ENCODE measurements at regions not wholly inside any gene's neighbourhood (a gene's known extent, or its start where the extent isn't known, plus 50 kb on each side); places are given as distances from the start of the nearest gene placed in this dataset.
"Not testable (repeated sequence)": the region's sequence is repeated elsewhere in the genome, so short reads cannot be mapped to it uniquely, and the experiment has no call there.

GRCh38 chr10:105733924-105734323 is 1092.8 kb downstream of the SORCS3 start:
- intact Hi-C loops (cut with DNase I): no loop called here
- no peak for DNase-seq

DNA sequence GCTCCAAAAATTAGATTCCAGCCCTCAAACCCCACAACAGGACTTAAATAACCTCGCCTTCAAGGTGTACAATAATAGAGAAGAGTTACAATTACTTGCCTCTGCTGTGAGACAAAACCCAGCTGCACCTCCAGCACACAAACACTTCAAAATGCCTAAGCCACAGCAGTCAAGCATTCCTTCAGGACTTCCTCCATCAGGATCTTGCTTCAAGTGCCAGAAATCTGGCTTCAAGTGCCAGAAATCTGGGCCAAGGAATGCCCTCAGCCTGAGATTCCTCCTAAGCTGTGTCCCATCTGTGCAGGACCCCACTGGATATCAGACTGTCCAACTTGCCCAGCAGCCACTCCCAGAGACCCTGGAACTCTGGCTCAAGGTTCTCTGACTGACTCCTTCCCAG is 1088.3 kb downstream of the SORCS3 start:
- intact Hi-C loops (cut with DNase I): no loop called here
- no peak for DNase-seq

DNA sequence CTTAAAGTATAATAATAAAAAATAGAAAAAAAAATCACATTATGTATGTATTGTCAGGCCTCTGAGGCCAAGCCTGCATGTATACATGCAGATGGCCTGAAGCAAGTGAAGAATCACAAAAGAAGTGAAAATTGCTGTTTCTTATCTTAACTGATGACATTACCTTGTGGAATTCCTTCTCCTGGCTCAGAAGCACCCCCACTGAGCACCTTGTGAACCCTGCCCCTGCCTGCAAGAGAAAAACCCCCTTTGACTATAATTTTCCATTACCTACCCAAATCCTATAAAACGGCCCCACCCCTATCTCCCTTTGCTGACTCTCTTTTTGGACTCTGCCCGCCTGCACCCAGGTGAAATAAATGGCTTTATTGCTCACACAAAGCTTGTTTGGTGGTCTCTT is 1086.5 kb downstream of the SORCS3 start:
- intact Hi-C loops (cut with DNase I): not testable (repeated sequence)

GRCh38 chr10:105727131-105727530 is 1086.0 kb downstream of the SORCS3 start:
- intact Hi-C loops (cut with DNase I): no loop called here
- DNase-seq: no peak

More for the DNA sequence above, 1086.5 kb downstream of the SORCS3 start:
- DNase-seq: not testable (repeated sequence)

DNA sequence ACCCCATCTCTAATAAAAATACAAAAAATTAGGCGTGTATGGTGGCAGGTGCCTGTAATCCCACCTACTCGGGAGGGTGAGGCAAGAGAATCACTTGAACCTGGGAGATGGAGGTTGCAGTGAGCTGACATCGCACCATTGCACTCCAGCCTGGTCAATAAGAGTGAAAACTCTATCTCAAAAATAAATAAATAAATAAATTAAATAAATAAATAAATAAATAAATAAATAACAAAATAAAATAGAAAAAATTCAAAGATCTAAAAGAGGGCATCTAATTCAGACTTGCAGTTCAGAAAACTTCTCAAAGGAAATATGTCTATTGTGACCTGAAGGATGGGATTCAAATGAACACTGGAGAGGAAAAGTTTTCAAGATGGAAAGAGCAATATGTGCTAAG is 1085.1 kb downstream of the SORCS3 start:
- intact Hi-C loops (cut with DNase I): no loop called here
- no peak for DNase-seq

- no peak for DNase-seq
- intact Hi-C loops (cut with DNase I): no loop called here
Measured at GRCh38 chr10:105725007-105725406, 1083.9 kb downstream of the SORCS3 start.

- DNase-seq: no peak
- intact Hi-C loops (cut with DNase I): no loop called here
Measured at GRCh38 chr10:105718207-105718995, 1077.3 kb downstream of the SORCS3 start.

DNA sequence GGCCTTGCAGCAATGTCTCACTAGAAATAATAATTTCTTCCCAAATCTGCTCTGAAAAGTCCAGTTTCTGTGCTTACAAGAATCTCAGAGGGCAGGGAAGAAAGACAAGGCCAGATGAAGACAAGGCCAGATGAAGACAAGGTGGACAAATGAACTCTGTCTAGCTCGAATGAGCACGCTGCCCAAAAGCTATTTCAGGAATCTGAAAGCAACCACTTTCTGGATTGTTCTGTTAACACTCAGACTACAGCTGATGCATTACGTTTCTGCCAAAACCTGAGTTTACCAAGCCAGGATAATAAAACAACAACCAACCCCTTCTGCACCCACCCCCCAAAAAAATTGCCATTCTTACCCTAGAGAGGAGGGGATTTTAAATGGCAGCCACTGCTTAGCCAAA is 1073.6 kb downstream of the SORCS3 start:
- DNase-seq: no peak
- intact Hi-C loops (cut with DNase I): no loop called here

- intact Hi-C loops (cut with DNase I): no loop called here
- DNase-seq: no peak
Measured at GRCh38 chr10:105707603-105708002, 1066.5 kb downstream of the SORCS3 start.

- DNase-seq: no peak
- intact Hi-C loops (cut with DNase I): no loop called here
Measured at GRCh38 chr10:105706281-105707026, 1065.4 kb downstream of the SORCS3 start.

DNA sequence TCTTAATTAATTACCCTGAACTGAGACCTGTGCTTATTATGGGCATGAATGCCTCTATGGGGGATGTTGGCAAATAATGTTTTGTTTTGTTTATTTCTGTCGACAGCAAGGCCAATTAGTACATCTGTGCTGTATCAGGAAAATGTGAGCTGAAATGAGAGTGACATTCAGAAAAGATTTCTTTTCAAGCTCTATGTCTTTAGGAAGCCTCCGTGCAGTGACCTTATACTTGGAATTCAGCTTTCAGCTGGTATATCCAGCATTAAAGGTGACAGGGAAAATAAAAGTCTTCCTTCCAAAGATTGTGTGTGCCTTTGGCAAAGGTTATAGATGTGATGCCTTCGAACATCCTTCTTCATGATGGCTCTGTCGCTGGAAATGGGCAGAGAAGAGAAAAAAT is 1061.1 kb downstream of the SORCS3 start:
- no peak for DNase-seq
- intact Hi-C loops (cut with DNase I): no loop called here

- intact Hi-C loops (cut with DNase I): no loop called here
- DNase-seq: no peak
Measured at GRCh38 chr10:105700218-105700617, 1059.1 kb downstream of the SORCS3 start.

GRCh38 chr10:105699504-105699903 is 1058.4 kb downstream of the SORCS3 start:
- intact Hi-C loops (cut with DNase I): no loop called here
- no peak for DNase-seq

DNA sequence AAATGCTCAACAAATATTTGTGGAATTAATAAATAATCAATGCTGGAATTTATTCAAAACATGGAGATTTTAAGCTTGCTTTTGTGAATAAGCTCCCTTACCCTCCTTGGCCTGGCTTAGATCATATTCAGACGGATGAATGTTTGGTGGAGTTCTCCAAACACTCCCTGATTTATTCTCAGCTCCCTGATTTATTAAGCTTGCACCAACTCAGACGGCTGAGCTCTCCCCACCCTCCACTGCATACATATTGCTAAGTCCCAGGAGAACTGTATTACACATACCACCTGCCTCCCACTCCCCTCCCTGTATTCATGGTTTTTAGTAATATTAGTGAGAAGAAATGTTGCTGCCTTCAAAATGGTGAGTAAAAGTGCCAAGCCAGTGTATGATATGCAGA is 1057.5 kb downstream of the SORCS3 start:
- intact Hi-C loops (cut with DNase I): no loop called here
- no peak for DNase-seq

DNA sequence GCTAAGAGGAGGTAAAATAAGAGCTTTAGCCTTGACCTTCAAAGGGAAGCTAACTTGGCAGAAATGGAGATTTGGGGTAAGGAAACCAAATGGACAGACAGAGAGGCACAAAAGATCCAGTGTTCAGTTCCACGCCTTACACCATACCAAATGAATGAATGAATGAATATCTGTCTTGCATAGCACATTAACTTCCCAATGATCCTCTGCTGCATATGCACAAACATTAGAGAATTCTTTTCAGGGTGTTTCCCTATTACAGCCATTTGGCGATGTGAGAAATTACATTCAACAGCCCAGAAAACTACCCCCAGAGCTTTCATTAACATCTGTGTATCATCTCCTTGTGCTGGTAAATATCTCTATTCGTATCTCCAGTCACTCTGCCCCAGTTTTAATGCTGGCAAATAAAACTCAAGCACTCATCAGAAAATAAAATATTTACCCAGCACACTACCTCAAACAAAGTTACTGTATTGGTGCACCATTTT is 1056.2 kb downstream of the SORCS3 start:
- intact Hi-C loops (cut with DNase I): no loop called here
- no peak for DNase-seq

GRCh38 chr10:105691811-105692210 is 1050.7 kb downstream of the SORCS3 start:
- DNase-seq: peak in 7 of 42 donors; percentile 5 to 19 (median 13)
- intact Hi-C loops (cut with DNase I): no loop called here

GRCh38 chr10:105682911-105683310 is 1041.8 kb downstream of the SORCS3 start:
- intact Hi-C loops (cut with DNase I): no loop called here
- no peak for DNase-seq

DNA sequence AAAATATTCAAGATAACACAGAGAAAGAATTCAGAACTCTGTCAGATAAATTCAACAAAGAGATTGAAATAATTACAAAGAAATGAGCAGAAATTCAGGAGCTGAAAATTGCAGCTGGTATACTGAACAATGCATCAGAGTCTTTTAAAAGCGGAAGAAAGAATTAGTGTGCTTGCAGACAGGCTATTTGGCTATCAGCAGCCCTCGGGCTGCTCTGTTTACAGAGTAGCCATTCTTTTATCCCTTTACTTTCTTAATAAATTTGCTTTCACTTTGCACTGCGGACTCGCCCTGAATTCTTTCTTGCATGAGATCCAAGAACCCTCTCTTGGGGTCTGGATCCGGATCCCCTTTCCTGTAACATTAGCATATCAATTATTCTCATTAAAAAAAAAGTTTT is 1040.0 kb downstream of the SORCS3 start:
- no peak for DNase-seq
- intact Hi-C loops (cut with DNase I): no loop called here

DNA sequence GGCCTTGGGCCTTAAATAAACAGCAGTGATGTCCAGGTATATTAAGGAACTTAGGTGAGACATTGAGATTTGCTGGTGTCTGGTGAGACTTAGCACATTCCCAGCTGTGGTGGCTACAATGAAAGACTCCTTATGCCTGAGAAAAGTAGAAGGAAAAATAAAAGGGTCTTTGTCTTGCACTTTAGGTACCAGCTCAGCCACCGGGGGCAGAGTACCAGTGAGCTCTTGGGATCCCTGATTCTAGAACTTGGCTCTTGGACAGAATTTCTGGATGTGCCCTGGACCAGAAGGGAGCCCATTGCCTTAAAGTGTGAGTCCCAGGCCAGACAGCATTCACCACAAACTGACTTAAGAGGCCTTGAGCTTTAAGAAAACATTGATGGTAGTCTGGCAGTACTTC is 1038.7 kb downstream of the SORCS3 start:
- DNase-seq: no peak
- intact Hi-C loops (cut with DNase I): no loop called here

GRCh38 chr10:105675333-105675732 is 1034.2 kb downstream of the SORCS3 start:
- no peak for DNase-seq
- intact Hi-C loops (cut with DNase I): no loop called here

DNA sequence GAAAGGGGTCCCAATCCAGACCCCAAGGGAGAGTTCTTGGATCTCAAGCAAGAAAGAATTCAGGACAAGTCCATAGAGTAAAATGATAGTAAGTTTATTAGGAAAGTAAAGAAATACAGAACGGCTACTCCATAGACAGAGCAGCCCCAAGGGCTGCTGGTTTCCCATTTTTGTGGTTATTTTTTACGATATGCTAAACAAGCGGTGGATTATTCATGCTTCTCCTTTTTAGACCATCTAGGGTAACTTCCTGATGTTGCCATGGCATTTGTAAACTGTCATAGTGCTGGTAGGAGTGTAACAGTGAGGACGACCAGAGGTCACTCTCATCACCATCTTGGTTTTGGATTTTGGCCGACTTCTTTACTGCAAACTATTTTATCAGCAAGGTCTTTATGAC is 1033.4 kb downstream of the SORCS3 start:
- intact Hi-C loops (cut with DNase I): no loop called here
- no peak for DNase-seq

All from head of caudate nucleus (tissue), 42 donors.